Tibial artery (tissue), 4 donors: ENCODE measurements at regions not wholly inside any gene's neighbourhood (a gene's known extent, or its start where the extent isn't known, plus 50 kb on each side); places are given as distances from the start of the nearest gene placed in this dataset.
"Not testable (repeated sequence)": the region's sequence is repeated elsewhere in the genome, so short reads cannot be mapped to it uniquely, and the experiment has no call there.

Experiments used
- DNase-seq, 2 donors: peaks; one replicate each; pipeline ENCODE4 v3.0.0-alpha.2; 2019
- H3K27ac ChIP-seq, 2 donors: fragments of 200-600 bp; sonication (generic) in 1 of 2; 1 replicate in 1 of 2; 2 replicates in 1 of 2; pipeline ENCODE4 v1.5.1; 2018 to 2019; ENCODE audit warnings: mild to moderate bottlenecking in 1 of 2
- H3K27me3 ChIP-seq, 2 donors: fragments of 200-600 bp; sonication (generic) in 1 of 2; one replicate each; pipeline versions ENCODE4 v1.5.1 to v1.6.0; 2016 to 2019
- H3K36me3 ChIP-seq, 3 donors: fragments of 200-600 bp; sonication (generic) in 2 of 3; one replicate each; pipeline ENCODE4 v1.5.1; 2016 to 2019; ENCODE audit warnings: mild to moderate bottlenecking in 2 of 3
- H3K4me1 ChIP-seq, 4 donors: fragments of 200-600 bp; sonication (generic) in 2 of 4; 1 replicate in 3 of 4; 2 replicates in 1 of 4; pipeline ENCODE4 v1.5.1; 2016 to 2019
- H3K4me3 ChIP-seq, 2 donors: fragments of 200-600 bp; sonication (generic) in 1 of 2; 1 replicate in 1 of 2; 2 replicates in 1 of 2; pipeline ENCODE4 v1.5.1; 2018 to 2019; ENCODE audit warnings: mild to moderate bottlenecking in 2 of 2
- H3K9me3 ChIP-seq, 3 donors: fragments of 200-600 bp; sonication (generic) in 1 of 3; one replicate each; pipeline ENCODE4 v1.5.1; 2016 to 2019
- intact Hi-C: fragments of 100-400 bp; cut with DNase I; formaldehyde crosslinking; loops from one replicate; pipeline ENCODE4 v1.15.0; 2023; ENCODE audit warnings: low total_unique reads
- TF ChIP-seq, protein P1 (sequence below), 2 experiments: fragments of 200-600 bp in 1 of 2; fragments of 450-650 bp in 1 of 2; IDR thresholded peaks; one replicate each; pipeline ENCODE4 v1.5.1; 2017 to 2019; ENCODE audit warnings: antibody characterized with exemption in 2 of 2, mild to moderate bottlenecking in 1 of 2, moderate library complexity in 1 of 2

DNA sequence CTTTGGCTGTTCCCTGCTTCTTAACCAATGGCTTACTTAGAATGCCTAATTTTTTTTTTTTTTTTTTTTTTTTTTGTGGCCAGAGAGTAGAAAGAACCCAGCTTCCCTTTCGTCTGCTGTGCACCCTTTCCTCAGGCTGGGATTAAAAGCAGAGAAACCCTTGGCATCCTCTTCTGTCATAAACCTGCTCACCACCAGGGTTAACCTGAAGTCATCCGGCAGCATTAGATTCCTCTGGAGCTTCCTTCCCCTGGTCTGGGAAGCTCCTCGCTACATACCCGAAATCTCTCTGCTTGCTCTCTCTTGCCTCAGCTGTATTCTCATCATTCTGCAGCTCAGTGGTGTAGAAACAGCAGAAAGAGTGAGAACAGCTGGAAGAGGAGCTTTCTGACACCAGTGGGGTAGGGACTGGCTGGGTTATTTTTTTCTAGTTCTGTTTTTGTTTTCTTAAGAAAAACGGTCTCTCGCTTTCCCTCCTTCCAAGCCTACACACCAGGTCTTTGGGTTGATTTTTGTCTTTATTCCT, 339.0 kb upstream of the MEIS1 start:
- TF ChIP-seq, protein P1, sequence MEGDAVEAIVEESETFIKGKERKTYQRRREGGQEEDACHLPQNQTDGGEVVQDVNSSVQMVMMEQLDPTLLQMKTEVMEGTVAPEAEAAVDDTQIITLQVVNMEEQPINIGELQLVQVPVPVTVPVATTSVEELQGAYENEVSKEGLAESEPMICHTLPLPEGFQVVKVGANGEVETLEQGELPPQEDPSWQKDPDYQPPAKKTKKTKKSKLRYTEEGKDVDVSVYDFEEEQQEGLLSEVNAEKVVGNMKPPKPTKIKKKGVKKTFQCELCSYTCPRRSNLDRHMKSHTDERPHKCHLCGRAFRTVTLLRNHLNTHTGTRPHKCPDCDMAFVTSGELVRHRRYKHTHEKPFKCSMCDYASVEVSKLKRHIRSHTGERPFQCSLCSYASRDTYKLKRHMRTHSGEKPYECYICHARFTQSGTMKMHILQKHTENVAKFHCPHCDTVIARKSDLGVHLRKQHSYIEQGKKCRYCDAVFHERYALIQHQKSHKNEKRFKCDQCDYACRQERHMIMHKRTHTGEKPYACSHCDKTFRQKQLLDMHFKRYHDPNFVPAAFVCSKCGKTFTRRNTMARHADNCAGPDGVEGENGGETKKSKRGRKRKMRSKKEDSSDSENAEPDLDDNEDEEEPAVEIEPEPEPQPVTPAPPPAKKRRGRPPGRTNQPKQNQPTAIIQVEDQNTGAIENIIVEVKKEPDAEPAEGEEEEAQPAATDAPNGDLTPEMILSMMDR (IDR thresholded peaks at IDR 0.05): no peak
- no peak for DNase-seq
- Histone ChIP-seq H3K27ac (no peak overlapping the region), H3K4me1 (no peaks in the 10 kb centered on the region), H3K36me3 (no peaks in the 10 kb centered on the region), H3K4me3 (no peak overlapping the region), H3K27me3 (no peaks in the 10 kb centered on the region), H3K9me3 (no peaks in the 10 kb centered on the region)
- intact Hi-C loops: no loop called here

DNA sequence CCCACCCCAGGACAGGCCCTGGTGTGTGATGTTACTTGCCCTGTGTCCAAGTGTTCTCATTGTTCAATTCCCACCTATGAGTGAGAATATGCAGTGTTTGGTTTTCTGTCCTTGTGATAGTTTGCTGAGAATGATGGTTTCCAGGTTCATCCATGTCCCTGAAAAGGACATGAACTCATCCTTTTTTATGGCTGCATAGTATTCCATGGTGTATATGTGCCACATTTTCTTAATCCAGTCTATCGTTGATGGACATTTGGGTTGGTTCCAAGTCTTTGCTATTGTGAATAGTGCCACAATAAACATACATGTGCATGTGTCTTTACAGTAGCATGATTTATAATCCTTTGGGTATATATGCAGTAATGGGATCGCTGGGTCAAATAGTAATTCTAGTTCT, 340.2 kb upstream of the MEIS1 start:
- intact Hi-C loops, H3K4me3 ChIP-seq, DNase-seq, H3K4me1 ChIP-seq, H3K27me3 ChIP-seq, H3K27ac ChIP-seq, H3K36me3 ChIP-seq, H3K9me3 ChIP-seq: not testable (repeated sequence)

DNA sequence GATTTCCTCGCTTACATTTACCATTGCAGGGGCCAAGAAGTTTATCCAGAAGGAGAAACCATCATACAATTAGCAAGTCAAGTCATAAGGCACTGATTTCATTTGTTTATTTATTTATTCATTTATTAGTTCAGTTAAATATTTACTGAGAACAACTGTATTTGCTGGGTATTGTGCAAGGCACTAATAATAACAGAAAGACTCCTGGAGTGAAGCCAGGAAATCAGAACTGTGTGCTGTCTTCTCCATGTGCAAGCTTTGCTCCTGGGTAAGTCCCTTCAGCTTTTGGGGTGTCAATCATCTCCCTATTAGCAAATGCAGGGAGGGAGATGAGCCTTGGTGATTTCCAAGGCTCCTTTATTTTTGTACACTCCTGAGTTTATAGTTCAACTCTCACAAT, 341.6 kb upstream of the MEIS1 start:
- Histone ChIP-seq H3K9me3 (peaks cover 0 to 8% (median 0%) of the 10 kb centered on the region in 3 donors), H3K27ac (no peak overlapping the region), H3K27me3 (no peaks in the 10 kb centered on the region), H3K36me3 (no peaks in the 10 kb centered on the region), H3K4me1 (no peaks in the 10 kb centered on the region), H3K4me3 (no peak overlapping the region)
- no peak for DNase-seq
- TF ChIP-seq, protein P1 (IDR thresholded peaks at IDR 0.05): no peak
- intact Hi-C loops: no loop called here

DNA sequence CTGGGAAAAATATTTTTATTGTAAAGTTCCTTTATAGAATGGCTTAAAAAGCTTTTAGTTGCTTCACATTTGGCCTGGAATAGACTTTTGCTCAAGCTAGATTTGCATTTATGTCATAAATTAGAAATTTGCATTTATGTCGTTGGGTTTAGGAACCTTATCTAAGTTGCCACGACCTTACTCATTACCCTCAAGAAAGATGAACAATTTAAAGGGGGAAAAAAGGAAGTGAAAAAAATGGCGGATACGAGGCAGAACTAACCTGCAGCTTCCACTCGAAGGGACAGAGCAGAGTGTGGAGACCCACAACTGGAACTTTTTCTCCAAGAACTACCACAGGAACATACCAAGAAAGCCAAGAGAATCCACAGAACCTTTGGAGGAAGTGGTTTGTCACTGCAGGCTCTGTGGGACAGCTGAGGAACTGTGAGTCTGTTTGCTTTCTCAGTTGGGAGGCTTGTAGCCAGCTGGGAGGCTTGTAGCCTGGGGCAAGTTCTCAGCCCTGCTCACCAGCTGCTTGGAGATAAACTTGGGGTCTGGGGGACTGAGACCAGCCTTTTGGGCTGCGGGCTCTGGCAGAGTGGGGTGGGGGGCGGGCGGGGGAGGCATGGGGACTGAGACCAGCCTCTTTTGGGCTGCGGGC, 349.9 kb upstream of the MEIS1 start:
- Histone ChIP-seq H3K36me3 (no peaks in the 10 kb centered on the region), H3K27ac (no peak overlapping the region), H3K4me1 (no peaks in the 10 kb centered on the region), H3K4me3 (no peak overlapping the region), H3K27me3 (peaks cover 0 to 15% of the 10 kb centered on the region in 2 donors), H3K9me3 (peaks cover 0 to 8% (median 0%) of the 10 kb centered on the region in 3 donors)
- TF ChIP-seq, protein P1 (IDR thresholded peaks at IDR 0.05): no peak
- DNase-seq: no peak
- intact Hi-C loops: no loop called here

DNA sequence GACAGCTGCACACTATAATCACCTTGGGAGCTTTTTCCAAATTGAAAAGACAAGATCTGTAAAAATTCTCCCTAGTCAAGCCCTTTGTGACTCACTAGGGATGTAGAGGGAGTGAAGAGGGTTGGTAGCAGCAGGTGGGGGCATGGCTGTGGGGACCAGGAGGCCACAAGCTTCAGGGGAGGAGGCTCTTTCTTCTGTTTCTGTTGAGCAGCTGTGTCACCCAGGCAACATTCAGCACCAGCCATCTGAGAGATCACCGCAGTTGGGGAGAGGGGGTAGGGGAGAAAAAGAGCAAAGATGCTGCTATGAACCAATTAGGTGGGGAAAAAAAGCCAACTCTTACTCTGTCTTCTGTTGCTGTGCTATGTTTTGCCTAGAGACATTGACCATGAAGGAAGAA, 352.3 kb upstream of the MEIS1 start:
- DNase-seq: no peak
- intact Hi-C loops: no loop called here

DNA sequence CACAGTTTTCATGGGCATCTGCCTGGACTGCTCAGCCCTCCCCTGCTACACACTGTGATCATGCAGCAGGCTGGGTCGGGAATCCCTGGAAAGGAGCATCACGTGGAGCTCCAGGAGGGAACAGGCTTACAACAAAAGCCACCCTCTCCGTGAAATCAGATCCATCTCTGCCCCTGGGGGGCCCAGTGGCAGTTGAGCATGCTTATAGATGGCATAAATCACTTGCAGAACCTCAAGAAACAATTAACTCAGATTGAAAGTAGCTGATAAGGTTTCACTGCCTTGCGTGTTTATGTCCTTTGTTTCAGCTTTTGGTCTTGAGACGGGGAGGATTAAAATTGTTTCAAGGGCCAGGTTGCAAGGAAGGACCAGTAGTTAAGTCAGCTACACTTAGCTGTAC, 354.8 kb upstream of the MEIS1 start:
- Histone ChIP-seq H3K9me3 (no peaks in the 10 kb centered on the region), H3K27me3 (peaks cover 0 to 14% of the 10 kb centered on the region in 2 donors), H3K27ac (no peak overlapping the region), H3K36me3 (no peaks in the 10 kb centered on the region), H3K4me3 (no peak overlapping the region), H3K4me1 (no peaks in the 10 kb centered on the region)
- no peak for DNase-seq
- TF ChIP-seq, protein P1 (IDR thresholded peaks at IDR 0.05): no peak
- intact Hi-C loops: no loop called here

More for the DNA sequence above, 352.3 kb upstream of the MEIS1 start:
- H3K4me3 ChIP-seq: no peak overlapping the region
- TF ChIP-seq, protein P1 (IDR thresholded peaks at IDR 0.05): no peak
- peaks cover 0 to 15% of the 10 kb centered on the region in 2 donors for H3K27me3 ChIP-seq
- H3K27ac ChIP-seq: no peak overlapping the region
- H3K9me3 ChIP-seq: no peaks in the 10 kb centered on the region
- no peaks in the 10 kb centered on the region for H3K4me1 ChIP-seq
- no peaks in the 10 kb centered on the region for H3K36me3 ChIP-seq
